ENCODE measurements at regions not wholly inside any gene's neighbourhood (a gene's known extent, or its start where the extent isn't known, plus 50 kb on each side); places are given as distances from the start of the nearest gene placed in this dataset.

DNA sequence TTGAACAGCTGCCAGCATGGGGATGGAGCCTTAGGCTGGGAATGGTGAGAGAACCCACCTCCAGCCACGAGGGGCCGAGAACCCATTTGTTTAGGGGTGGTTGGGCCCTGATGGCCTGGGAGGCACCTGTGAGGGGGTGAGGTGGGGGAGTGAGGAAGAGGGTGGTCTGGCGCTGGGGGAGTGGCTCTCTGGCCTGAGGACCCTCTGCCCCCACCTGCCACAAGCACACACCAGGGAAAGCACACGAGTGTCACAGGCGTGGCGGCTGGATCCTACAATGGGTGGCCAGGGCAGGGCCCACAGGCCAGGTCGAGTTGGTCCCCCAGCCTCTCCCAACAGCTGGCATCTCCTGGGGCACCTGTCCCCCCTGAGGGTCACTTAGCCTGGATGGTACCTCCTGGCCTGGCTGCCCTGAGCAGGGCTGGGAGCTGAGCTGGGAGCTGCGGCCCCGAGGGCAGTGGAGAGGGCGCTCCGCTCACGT is 340.5 kb downstream of the TMEM121 start:
- TF ChIP-seq, protein P1, sequence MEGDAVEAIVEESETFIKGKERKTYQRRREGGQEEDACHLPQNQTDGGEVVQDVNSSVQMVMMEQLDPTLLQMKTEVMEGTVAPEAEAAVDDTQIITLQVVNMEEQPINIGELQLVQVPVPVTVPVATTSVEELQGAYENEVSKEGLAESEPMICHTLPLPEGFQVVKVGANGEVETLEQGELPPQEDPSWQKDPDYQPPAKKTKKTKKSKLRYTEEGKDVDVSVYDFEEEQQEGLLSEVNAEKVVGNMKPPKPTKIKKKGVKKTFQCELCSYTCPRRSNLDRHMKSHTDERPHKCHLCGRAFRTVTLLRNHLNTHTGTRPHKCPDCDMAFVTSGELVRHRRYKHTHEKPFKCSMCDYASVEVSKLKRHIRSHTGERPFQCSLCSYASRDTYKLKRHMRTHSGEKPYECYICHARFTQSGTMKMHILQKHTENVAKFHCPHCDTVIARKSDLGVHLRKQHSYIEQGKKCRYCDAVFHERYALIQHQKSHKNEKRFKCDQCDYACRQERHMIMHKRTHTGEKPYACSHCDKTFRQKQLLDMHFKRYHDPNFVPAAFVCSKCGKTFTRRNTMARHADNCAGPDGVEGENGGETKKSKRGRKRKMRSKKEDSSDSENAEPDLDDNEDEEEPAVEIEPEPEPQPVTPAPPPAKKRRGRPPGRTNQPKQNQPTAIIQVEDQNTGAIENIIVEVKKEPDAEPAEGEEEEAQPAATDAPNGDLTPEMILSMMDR (conservative IDR thresholded peaks at IDR 0.05; ENCODE audit: low read depth, low read length) = no peak
- TF ChIP-seq EZH2 (IDR thresholded peaks at IDR 0.05; ENCODE audit: borderline replicate concordance, low read depth, low read length, poor library complexity, severe bottlenecking) = no peak
